Aorta (tissue), 5 donors: ENCODE measurements at regions not wholly inside any gene's neighbourhood (a gene's known extent, or its start where the extent isn't known, plus 50 kb on each side); places are given as distances from the start of the nearest gene placed in this dataset.
A peak's percentile ranks its signal among the peaks of the same experiment; 100 is the strongest.
"Not testable (repeated sequence)": the region's sequence is repeated elsewhere in the genome, so short reads cannot be mapped to it uniquely, and the experiment has no call there.

Experiments used
- ATAC-seq: fragments of 200-7000 bp; cut with Tn5 transposase; one replicate; pipeline ENCODE4 v1.9.1; 2022; ENCODE audit warnings: moderate library complexity; ENCODE audit not compliant: low FRiP score
- DNase-seq, 2 donors: peaks; one replicate each; pipeline ENCODE4 v3.0.0-alpha.2; 2020
- H3K27ac ChIP-seq, 2 donors: one replicate each; pipeline ENCODE4 v1.5.1; 2013; ENCODE audit warnings: low read length in 2 of 2, mild to moderate bottlenecking in 2 of 2, moderate library complexity in 2 of 2, control low read depth in 1 of 2, inconsistent platforms in 1 of 2, low read depth in 1 of 2
- H3K27me3 ChIP-seq, 2 donors: one replicate each; pipeline ENCODE4 v1.6.1; 2013; ENCODE audit warnings: control low read depth in 1 of 2, low read length in 1 of 2, mild to moderate bottlenecking in 1 of 2, moderate library complexity in 1 of 2; ENCODE audit not compliant: insufficient read depth in 2 of 2, control insufficient read depth in 1 of 2
- H3K36me3 ChIP-seq, 2 donors: one replicate each; pipeline ENCODE4 v1.6.1; 2013; ENCODE audit warnings: control low read depth in 1 of 2, low read length in 1 of 2, mild to moderate bottlenecking in 1 of 2; ENCODE audit not compliant: insufficient read depth in 2 of 2, control insufficient read depth in 1 of 2
- H3K4me1 ChIP-seq, 2 donors: one replicate each; pipeline ENCODE4 v1.6.1; 2013; ENCODE audit warnings: low read length in 2 of 2, control low read depth in 1 of 2, mild to moderate bottlenecking in 1 of 2, moderate library complexity in 1 of 2; ENCODE audit not compliant: insufficient read depth in 2 of 2, control insufficient read depth in 1 of 2
- H3K4me3 ChIP-seq, 2 donors: one replicate each; pipeline ENCODE4 v1.5.1; 2013; ENCODE audit warnings: low read length in 2 of 2, control low read depth in 1 of 2, mild to moderate bottlenecking in 1 of 2
- H3K9me3 ChIP-seq: one replicate; pipeline ENCODE4 v1.6.1; 2013; ENCODE audit warnings: mild to moderate bottlenecking, low read length; ENCODE audit not compliant: control insufficient read depth
- WGBS, 2 donors: extraction: QIAGEN DNeasy Blood & Tissue Kit; methylation state at CpG; one replicate each; pipeline ENCODE4 v1.1.7; 2013; 5-methylcytosine and 5-hydroxymethylcytosine counted together
- intact Hi-C, 2 donors: fragments of 100-400 bp; cut with DNase I; formaldehyde crosslinking; loops; one replicate each; pipeline versions ENCODE4 v1.14.2 to v1.15.0; 2022
- donor health status: healthy with polysubstance abuse.
- donor health status: Bipolar disorder and iron deficiency.
- donor health status: DM: no; HTN: no; CAD: no.
- donor health status: DM: no; HTN: no; CAD: no.
- donor health status: DM: yes; HTN: yes; CAD: no.

- H3K27ac ChIP-seq, result no peak overlapping the region
- H3K27me3 ChIP-seq, result no peaks in the 10 kb centered on the region
- DNase-seq, result no peak
- H3K4me1 ChIP-seq, result no peaks in the 10 kb centered on the region
- intact Hi-C loops, result no loop called here
- no peak overlapping the region for H3K4me3 ChIP-seq
- ATAC-seq, result no peak
- no peaks in the 10 kb centered on the region for H3K36me3 ChIP-seq
- no peaks in the 10 kb centered on the region for H3K9me3 ChIP-seq
Measured at GRCh38 chr3:26293329-26293844, 329.2 kb upstream of the LRRC3B start.

GRCh38 chr3:26307192-26307591 is 315.4 kb upstream of the LRRC3B start:
- Histone ChIP-seq H3K9me3 (no peaks in the 10 kb centered on the region), H3K4me1 (no peaks in the 10 kb centered on the region), H3K4me3 (no peak overlapping the region), H3K36me3 (no peaks in the 10 kb centered on the region), H3K27ac (no peak overlapping the region), H3K27me3 (no peaks in the 10 kb centered on the region)
- DNase-seq, result no peak
- 89 to 90% methylated on average over 5 of the region's 5 CpGs for WGBS, 2 donors
- intact Hi-C loops, result no loop called here
- ATAC-seq, result no peak

DNA sequence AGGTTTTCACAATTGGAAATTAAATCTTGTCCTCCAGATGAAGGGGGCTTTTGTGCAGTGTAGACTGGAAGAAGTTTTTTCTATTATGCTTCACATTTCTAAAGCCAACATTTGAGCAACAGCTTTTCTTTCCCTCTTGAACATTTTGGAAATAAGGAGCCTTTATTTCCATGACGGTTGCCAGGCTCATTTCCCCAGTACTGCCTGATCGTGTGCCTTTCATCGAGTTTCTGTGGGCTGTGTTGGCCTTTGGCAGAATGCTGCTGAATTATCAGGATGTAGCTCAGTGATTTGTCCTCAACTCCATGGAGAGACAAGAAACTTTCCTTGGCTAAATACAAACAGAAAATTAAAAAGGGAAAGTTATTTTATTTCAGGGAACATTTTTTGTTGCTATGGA is 314.8 kb upstream of the LRRC3B start:
- H3K27me3 ChIP-seq, result no peaks in the 10 kb centered on the region
- no peak overlapping the region for H3K27ac ChIP-seq
- no peaks in the 10 kb centered on the region for H3K36me3 ChIP-seq
- no peaks in the 10 kb centered on the region for H3K4me1 ChIP-seq
- no peaks in the 10 kb centered on the region for H3K9me3 ChIP-seq
- DNase-seq (no peak), ATAC-seq (no peak)
- WGBS, 2 donors, result 6% methylated on average over 3 of the region's 3 CpGs
- no peak overlapping the region for H3K4me3 ChIP-seq
- intact Hi-C loops, result no loop called here

DNA sequence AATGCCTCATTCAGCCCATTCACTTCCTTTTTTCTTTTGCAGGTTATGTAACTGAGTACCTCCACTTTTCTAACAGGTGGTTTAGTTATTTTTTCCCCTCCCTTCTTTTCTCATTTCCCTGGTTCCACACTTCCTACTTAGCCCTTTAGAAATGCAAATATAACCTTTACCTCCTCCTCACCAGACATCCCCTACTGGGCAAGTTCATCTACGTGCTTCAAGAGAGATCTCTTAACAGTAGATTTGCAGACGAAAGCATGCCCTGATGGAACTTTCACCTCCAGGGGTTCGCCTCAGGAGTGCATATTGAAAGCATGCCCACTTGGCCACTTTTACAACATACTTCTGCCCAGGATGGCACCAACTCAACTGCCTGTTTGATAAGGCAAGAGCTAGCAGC is 314.1 kb upstream of the LRRC3B start:
- Histone ChIP-seq H3K27me3 (no peaks in the 10 kb centered on the region), H3K4me3 (no peak overlapping the region), H3K9me3 (no peaks in the 10 kb centered on the region), H3K27ac (no peak overlapping the region), H3K4me1 (no peaks in the 10 kb centered on the region), H3K36me3 (no peaks in the 10 kb centered on the region)
- no peak for DNase-seq
- WGBS, 2 donors, result 53 to 58% methylated on average over 3 of the region's 3 CpGs
- intact Hi-C loops, result no loop called here
- ATAC-seq, result no peak

GRCh38 chr3:26309536-26309935 is 313.0 kb upstream of the LRRC3B start:
- intact Hi-C loops, H3K27me3 ChIP-seq, H3K4me1 ChIP-seq, H3K36me3 ChIP-seq, H3K9me3 ChIP-seq, DNase-seq, H3K27ac ChIP-seq, ATAC-seq, H3K4me3 ChIP-seq: not testable (repeated sequence)
- WGBS, 2 donors, result 93 to 100% methylated on average over 1 of the region's 1 CpG

- no peak overlapping the region for H3K4me3 ChIP-seq
- intact Hi-C loops, result no loop called here
- no peak overlapping the region for H3K27ac ChIP-seq
- no peaks in the 10 kb centered on the region for H3K9me3 ChIP-seq
- no peaks in the 10 kb centered on the region for H3K4me1 ChIP-seq
- no peak for ATAC-seq
- H3K36me3 ChIP-seq, result no peaks in the 10 kb centered on the region
- peak in 1 of 2 donors; percentile 32 for DNase-seq
- 95 to 96% methylated on average over 5 of the region's 5 CpGs for WGBS, 2 donors
- no peaks in the 10 kb centered on the region for H3K27me3 ChIP-seq
Measured at GRCh38 chr3:26312816-26313215, 309.8 kb upstream of the LRRC3B start.

DNA sequence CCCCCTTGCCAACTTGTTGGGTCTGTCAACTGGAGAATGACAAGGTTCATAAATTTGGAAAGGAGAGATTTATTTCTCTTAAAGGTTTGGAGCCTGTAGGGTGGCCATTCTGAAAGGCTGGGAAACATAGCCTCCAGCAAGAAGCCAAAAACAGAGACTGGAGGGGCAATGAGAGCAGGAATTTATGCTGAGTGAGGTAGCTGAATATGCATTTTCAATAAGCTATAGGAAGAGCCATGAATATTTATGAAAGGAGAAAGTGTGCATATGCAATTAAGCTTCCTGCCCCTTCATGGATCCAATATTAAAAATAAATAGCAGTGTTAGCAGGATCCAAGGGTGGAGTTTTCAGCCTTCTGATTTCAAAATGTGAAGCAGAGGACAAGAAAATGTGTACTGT is 306.1 kb upstream of the LRRC3B start:
- Histone ChIP-seq H3K9me3 (no peaks in the 10 kb centered on the region), H3K4me1 (no peaks in the 10 kb centered on the region), H3K27me3 (no peaks in the 10 kb centered on the region), H3K4me3 (no peak overlapping the region), H3K36me3 (no peaks in the 10 kb centered on the region), H3K27ac (no peak overlapping the region)
- DNase-seq (no peak), ATAC-seq (no peak)
- intact Hi-C loops, result no loop called here

GRCh38 chr3:26323741-26324140 is 298.8 kb upstream of the LRRC3B start:
- H3K27me3 ChIP-seq, H3K4me1 ChIP-seq, H3K9me3 ChIP-seq, intact Hi-C loops, H3K27ac ChIP-seq, H3K36me3 ChIP-seq, H3K4me3 ChIP-seq, ATAC-seq: not testable (repeated sequence)
- peak in 1 of 2 donors; percentile 53 for DNase-seq
- 66 to 77% methylated on average over 6 of the region's 6 CpGs for WGBS, 2 donors

GRCh38 chr3:26340001-26340400 is 282.6 kb upstream of the LRRC3B start:
- Histone ChIP-seq H3K27me3 (no peaks in the 10 kb centered on the region), H3K9me3 (no peaks in the 10 kb centered on the region), H3K36me3 (no peaks in the 10 kb centered on the region), H3K4me3 (no peak overlapping the region), H3K27ac (no peak overlapping the region), H3K4me1 (no peaks in the 10 kb centered on the region)
- no peak for DNase-seq
- intact Hi-C loops, result no loop called here
- WGBS, 2 donors, result 91 to 95% methylated on average over 3 of the region's 3 CpGs
- peak; percentile 46 for ATAC-seq
